HG02943 (cell line): ENCODE measurements at regions not wholly inside any gene's neighbourhood (a gene's known extent, or its start where the extent isn't known, plus 50 kb on each side); places are given as distances from the start of the nearest gene placed in this dataset.
A peak's percentile ranks its signal among the peaks of the same experiment; 100 is the strongest.

ENCODE experiments used
- ATAC-seq: cut with Tn5 transposase; IDR thresholded peaks from one replicate; pipeline ENCODE4 v1.9.1; 2021; ENCODE audit warnings: mild to moderate bottlenecking, low read depth, moderate library complexity; ENCODE audit not compliant: unreplicated experiment

DNA sequence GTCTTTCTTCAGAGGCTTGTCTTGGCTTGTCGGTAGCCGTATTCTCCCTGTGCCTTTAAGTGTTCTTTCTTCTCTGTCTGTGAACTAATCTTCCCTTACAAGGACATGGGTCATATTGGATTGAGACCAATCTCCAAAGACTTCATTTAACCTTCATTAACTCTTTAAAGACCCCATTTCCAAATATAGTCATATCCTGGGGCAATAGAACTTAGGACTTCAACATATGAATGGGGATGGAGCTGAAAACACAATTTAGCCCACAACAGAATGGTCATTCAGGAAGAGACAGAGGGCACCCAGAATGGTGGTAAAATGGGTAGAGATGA lies 82.1 kb upstream of the TANK start:
- no peak for ATAC-seq

- ATAC-seq: no peak
Observed at GRCh38 chr2:161085149-161085548, 75.1 kb upstream of the TANK start.

- peak; percentile 76 for ATAC-seq
Observed at GRCh38 chr2:161088658-161089350, 71.4 kb upstream of the TANK start.

DNA sequence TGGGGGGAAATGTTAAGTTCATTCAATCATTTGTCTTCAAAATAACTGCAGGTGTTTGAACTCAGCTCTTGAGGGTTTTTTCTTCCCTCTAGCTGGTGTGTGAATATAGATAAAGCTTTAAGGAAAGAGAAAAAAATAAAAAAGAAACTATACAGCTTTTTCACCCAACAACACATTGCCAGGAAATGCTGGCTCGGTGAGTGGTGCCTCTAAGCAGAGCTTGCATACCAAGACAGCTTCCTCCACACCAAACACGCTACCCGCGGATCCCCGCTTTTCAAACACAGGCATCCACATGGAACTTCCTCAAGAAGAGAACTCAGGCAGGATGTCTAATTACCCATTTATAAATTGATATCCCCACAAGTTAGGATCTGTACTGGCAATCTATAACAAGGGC lies 69.8 kb upstream of the TANK start:
- ATAC-seq: no peak

DNA sequence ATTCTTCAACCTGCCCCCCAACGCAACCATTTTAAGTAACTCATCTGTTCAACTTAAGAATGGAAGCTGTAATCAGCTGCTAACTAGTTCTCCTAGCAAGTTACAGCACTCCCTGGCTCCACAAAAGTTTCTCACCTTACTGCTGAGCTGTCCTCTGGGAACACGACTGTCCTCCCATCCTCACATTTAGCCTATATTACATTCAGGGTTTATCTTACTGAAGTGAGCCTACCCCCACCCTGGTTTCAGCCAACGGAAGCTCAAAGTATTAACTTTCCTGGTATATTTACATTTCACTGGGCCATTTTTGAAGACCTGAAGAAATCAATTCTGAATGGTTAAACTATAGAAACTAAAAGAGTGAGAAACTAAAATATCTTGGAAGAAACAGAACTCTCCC lies 64.9 kb upstream of the TANK start:
- ATAC-seq: no peak

GRCh38 chr2:161096336-161096735 lies 63.9 kb upstream of the TANK start:
- ATAC-seq: no peak

GRCh38 chr2:161097157-161097556 lies 63.1 kb upstream of the TANK start:
- ATAC-seq: no peak

GRCh38 chr2:161100211-161100895 lies 59.9 kb upstream of the TANK start:
- no peak for ATAC-seq

DNA sequence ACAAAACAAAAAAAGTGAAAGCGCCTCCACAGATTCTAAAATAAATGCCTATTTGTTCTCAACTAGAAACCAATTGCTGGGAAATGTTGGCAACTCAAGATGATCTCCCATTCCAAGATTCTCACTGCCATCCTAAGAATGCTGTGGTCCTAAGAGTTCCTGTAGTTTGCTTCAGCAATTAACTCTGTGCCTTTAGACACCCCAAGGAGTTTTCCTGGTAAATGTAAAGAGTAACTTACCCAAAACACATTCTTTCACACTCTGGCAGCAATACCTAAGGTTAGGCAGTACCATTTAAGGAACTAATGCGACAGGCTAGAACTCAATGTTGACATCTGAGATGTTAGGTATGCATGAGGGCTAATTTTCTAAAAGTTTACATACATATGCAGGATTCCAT lies 58.8 kb upstream of the TANK start:
- no peak for ATAC-seq

DNA sequence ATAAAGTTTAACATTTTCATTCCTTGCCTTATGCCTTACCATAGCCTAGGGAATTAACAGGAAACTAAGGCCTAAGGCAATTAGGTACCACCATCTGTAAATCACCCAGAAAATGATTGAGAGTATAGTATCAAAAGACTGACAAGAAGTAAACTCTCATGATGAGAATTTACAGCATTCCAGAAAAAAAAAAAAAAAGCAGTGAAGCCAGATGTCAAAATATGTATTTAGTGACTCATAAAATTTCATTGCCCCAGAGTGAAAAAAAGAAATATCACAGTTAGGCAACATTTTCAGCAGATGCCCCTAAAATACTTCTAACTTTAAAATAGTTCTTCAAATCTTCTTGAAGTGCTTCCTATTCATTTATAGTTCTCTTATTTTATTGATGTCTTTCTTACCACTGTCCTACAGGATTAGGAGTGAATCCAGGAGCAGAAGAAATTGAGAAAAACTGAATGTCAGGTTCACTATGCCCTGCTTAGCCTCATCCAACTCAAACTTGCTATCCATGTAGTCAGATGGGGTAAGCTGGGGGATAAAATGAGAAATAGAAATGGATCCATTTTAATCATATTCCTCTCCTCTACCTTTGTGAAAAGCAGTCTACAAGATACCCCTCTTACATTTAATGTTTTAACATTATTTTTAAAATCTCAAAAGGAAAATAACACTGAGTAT lies 57.3 kb upstream of the TANK start:
- no peak for ATAC-seq

DNA sequence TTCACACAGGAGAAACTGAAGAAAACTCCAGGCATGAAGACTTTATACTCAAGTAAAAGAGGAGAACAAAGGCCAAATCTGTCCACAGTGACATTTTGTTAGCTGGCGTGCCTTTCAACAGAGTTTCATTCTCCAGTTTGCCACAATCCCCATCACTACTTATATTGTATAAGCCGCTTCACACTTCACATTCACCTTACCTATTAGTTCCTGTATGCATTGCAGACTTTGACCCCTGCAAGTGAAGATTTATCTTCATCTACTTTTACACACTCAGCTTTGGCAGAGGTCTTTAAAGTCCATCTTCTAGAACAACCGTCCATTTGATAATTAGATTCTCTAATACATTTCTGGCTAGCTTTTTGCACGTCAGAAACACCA lies 56.8 kb upstream of the TANK start:
- no peak for ATAC-seq

DNA sequence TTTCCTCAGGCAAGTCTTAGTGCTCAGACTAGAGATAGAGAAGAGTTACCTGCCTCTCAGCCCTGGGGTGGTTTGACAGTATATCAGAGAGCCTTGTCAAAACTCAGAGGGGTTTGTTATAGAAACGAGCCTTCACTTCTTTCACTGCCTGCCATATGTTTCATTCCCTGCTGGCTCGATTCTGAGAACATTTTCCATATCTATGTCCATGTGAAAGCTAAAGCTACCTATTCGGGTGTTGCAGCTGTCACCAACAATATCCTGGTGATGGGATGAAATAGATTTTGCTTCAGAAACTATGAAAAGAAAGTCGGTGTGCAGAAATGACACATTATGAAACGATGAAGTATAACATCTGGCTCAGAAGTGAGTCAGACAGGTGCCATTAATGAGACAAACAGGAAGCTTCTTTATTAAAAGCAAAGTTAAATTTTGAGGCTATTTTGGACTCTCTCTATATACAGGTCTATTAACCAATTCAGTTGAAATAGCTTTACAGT lies 56.1 kb upstream of the TANK start:
- peak; percentile 89 for ATAC-seq

DNA sequence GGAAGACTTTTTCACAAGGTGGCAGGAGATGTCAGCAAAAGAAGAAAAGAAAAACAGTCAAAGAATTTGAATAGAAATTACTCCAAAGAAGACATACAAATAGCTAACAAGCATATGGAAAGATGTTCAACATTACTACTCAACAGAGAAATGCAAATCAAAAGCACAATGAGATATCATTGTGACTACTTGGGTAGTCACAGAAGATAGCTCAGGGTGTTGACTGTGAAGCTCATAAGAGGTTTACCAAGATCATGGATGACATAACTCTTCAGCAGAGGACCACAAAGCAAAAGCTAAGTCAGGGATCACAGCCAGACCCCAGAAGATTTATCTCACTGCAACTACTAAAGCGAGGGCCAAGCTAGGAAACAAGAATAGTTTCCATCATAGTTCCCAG lies 53.0 kb upstream of the TANK start:
- no peak for ATAC-seq
